ENCODE measurements at regions not wholly inside any gene's neighbourhood (a gene's known extent, or its start where the extent isn't known, plus 50 kb on each side); places are given as distances from the start of the nearest gene placed in this dataset.

DNA sequence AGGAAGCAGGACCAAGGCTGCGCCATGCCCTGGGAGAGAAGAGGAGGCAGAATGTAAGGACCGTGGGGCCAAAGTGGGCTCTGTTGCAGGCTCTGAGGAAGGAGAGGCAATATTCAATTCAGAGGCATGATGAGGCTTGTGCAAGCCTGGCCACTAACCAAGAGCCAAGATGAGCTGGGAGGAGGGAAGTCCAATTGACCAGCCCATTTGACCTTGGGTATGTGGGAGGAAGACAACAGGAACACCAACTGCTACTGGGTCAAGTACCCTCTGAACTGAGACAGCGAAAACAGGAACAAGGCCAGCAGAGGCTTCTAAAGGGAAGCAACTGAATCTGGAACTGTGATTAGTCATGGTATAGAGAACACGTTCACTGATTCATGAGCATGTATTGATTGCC is 779.6 kb downstream of the MAFB start:
- DNase-seq = no peak
- ATAC-seq = no peak

DNA sequence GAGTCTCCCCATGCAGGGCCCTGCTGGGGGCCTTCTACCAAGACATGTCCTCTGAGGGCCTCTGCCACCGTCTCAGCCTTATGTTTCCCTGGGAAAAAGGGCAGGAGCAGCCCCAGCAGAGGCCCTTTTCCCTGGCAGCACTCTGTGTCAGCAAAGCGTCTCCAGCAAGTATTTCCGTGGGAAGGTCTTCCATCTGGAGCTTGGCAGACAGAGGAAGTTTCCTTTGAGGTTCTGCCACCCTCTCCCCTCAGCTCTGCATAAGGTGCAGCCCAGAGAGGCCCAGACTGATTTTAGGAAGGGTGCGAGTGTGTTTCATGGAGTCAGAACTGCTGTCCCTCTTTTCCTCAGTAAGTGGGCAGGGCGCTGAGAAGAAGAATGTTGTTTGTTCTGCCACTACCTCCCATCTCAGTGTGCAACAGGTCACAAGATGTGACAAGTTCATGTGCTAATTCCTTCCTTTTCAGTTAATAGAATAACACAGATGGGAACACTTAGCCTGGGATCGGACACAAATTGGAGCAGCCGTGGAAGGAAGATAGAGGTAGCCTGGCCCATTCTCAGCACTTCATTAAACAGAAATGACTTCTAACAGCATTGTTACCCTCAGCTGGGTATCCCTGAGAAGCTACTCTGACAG is 784.4 kb downstream of the MAFB start:
- ATAC-seq (no peak), DNase-seq (no peak)

DNA sequence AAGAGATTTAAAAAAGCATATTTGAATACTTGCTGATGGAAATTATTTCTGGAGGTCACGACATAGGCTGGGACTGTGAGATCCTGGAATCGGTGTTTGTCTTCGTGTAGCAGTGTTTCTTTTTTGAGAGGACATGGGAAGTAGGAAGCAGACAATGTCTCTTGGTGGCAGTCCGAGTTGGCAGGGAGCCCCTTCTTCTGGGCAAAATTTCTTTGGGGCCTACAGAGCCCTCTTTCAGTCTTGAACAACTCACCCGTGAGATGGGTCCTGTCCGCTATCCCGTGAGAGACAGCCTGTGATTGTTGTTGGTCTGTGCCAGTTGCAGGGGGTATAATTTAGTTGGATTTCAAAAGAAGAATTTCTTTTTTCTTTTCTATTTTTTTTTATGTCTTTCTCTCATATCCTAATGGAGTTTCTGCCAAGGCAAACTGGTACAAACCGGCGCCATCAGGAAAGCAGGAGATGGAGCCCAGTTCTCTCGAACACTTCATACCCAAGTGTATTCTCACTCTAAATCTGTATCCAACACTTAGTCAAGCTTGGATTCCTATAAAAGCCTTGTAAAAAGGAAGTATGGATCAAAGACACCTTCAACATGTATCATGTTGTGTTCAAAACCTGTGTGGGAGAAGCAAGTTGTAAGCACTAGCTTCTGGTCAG is 785.1 kb downstream of the MAFB start:
- no peak for ATAC-seq
- DNase-seq = no peak

DNA sequence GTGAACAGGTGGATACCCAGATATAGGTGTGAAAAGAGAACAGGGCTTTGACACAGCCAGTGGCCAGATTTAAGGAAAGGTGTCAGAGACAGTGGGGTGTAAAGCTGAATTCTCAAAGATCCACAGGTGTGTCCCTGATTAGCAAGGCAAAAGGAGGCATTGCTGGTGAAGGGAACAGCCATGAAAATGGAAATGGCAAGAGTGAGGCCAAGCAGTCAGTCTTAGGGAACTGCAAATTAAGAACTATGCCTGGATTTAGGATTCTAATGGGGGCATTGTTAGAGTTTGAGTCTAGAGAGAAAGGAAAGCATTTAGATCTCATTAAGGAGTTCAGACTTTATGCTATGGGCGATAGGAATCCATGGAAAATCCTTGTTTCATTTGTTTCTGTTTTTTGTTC is 789.2 kb downstream of the MAFB start:
- DNase-seq (no peak), ATAC-seq (no peak)

DNA sequence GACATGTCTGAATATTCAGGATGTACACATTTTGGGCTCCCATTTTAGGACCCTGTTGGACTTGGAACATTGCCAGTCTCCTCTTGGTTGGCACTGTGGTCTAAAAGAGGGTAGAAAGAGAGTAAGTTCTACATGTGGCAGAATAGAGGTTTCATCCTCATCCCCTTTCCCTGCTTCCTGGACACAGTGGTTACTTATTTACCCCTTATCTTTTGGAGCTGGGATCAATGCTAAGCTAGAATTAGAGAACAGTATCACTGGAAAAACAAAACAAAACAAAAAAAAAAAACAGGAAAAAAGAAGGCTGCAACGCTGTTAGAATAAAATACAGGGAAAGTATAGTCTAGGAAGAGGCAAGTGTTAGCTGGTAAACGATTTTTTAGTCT is 790.6 kb downstream of the MAFB start:
- ATAC-seq (no peak), DNase-seq (no peak)

DNA sequence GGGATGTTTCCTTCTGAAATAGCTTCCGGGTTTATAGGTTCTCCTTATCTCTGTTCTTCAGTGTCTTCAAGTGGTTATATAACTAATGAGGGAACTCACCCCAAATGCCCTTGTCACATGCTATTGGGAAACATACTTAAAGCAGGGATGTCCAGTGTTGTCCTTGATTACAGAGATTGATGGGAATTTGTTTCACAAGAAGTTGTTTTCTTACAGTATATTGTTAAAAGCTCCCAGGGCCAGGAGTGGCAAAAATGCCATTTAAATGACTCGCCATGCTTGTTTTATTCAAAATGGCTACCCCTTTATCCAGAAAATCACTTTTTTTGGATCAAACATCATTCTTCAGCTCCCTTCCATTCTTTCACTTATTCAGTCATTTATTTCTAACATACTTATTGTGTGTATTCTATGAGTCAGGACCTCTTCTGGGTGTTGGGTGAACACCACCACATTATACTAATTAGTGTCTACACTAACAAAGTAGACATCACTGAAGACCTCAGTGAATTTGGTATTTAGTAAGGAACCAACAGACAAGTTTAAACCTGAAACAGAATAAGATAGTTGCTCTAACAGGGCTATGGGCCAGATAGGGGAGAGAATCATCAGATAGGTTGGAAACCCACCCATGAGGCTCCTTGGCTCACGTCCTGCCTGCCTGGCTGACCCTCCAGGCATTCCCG is 791.1 kb downstream of the MAFB start:
- no peak for DNase-seq
- ATAC-seq = no peak

DNA sequence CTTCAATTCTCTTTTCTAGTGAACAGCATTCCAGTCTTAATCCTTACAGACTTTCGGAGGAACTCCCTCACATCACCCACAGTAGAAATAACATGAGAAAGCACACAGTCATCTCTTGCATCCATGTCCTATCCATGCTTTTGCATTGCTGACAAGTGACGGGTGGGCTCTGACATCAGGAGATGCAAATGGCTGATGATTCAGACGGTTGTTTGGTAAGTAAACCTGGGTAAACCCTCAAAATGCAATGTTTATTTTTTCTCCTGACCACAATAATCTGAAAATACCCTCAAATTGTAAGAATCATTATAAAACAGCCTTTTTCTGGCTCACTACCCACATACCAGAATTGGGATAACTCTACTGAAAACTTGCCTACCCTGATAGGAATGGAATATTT is 792.0 kb downstream of the MAFB start:
- no peak for DNase-seq
- ATAC-seq = no peak

DNA sequence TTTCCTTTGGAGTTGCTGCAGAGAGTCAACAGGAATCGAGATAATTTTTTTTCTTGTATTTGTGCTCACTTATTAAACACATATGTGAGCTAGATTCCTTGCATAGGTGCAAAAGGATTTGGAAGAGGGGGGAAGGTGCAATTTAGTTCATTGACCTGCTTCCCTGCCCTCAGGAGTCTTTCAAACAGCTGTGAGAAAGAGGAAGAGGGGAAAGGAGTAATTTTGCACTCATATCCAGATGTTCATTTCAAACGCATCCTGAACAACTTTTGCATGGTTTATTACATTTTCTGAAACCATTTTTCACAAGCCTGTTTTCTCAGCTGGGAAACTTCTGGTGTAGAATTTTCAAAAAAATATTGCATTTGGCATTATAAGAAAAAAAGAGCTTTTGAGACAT is 795.0 kb downstream of the MAFB start:
- ATAC-seq = no peak

DNA sequence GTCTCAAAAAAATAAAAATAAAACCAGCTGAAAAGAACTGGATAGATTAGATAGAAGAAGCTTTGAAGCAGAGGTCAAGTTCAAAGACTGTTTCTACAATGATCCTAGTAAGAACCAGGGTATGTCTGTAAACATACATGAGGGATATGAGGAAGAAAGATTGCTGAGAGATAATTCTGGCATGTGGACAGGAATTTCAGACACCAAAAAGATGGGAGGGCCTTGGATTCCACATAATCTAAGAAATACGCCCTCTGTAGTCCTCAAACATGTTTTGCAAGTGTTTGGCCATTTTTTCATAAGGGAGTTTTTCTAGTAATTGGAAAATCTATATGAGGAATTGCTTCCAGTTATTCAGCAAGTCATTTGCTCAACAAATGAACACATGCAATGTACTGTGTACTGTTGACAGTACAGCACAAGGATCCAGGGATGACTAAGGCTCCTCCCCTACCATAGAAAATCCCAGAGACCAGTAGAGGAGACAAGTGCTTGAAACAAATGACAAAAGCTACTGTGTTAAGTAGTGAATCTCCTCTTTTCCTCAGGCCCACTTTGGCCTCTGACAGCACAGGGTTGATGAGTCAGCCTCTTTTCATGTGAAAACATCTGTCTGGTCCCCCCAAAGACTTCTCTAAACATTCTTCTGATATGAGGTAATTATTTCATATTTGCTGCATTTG is 795.9 kb downstream of the MAFB start:
- DNase-seq (no peak), ATAC-seq (no peak)

More for the DNA sequence above, 795.0 kb downstream of the MAFB start:
- DNase-seq = no peak

DNA sequence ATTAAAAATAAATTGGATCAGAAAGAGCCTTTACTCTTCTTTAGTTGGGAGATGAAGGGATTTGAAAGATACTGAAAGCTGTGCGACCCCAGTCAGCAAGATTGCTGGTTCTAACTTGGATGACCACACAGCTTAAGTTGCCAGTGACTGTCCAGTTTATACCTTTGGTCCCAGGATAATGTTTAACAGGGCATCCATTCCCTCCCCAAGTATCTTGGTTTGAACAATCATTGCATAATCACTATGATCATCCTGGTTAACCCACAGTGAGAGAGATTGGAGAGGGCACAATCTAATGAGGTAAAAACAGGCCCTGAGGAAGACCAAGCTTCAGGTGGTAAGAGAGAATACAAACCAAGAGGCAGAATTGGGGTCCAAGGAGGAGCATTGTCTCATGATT is 798.3 kb downstream of the MAFB start:
- ATAC-seq = no peak
- DNase-seq = no peak

DNA sequence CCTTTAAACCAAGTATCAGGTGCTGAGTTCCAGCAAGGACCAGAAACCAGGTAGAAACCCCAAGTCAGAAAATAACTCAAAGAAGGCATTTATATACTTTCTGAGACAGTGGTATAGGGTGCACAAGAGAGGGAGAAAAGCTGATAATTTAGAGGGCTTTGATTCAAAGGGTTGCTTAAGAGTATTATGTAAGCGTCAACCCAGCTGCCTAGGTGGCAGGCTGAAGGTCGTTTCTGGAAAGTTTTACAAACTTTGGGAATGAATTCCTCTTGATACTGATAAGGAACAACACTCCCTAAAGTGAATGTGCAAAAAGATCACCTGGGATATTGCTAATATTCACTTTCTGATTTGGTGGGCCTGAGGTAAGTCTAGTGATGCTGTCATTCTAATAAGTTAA is 800.7 kb downstream of the MAFB start:
- DNase-seq = no peak
- ATAC-seq = no peak

DNA sequence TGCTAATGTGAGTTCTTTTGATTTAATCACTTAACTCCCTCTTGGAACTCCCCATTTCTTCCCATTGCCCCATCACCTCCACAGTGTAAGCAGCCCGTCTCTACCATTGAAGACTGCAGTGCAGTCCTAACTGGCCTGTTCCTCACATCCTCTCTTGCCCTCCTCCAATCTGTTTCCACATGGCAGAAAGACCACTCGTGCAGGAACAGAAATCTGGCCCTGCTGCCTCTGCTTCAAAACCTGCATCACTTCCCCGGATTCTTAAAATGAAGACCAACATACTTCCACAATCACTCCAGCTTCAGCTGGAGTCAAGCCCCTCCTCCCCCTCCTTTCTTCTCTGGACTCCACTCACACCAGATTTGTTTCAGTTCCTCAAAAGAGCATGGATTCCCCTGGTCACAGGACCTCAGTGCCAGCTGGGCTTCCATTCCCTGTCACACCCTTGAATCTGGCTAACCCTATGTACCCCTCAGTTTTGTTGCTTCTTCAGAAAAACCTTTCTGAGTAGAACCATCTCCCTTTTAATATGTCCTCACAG is 802.3 kb downstream of the MAFB start:
- DNase-seq = no peak
- ATAC-seq = no peak

DNA sequence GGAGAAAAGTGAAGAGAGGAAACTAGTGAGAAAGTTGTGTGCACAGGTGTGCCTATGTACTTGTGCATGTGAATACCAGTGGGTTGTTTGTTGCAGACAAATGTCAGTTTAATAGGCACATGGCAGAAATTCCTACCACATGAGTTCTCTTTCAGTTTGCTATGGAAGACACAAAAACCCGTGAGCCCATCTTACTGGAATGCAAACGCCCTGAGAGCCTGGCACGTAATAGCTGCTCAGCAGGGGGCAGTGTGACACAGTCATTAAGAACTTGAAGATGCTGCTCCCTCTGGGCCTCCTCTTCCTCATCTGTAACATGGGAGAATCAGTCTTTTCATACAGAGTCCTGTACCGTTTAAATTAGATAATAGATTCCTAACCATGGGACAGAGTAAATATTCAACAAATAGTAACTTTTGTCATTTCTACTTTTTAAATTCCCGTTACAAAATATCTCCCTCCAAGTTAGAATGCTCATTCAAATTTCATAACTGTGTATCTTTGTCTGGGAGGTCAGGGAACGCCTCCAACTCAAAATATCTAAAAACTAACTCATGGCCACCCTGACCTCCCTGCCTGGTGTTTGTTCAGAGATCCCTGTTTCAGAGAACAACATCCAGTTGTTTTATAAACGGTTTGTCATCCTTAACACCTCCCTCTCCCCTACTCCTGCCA is 802.9 kb downstream of the MAFB start:
- ATAC-seq = no peak
- peak; percentile 10 for DNase-seq

DNA sequence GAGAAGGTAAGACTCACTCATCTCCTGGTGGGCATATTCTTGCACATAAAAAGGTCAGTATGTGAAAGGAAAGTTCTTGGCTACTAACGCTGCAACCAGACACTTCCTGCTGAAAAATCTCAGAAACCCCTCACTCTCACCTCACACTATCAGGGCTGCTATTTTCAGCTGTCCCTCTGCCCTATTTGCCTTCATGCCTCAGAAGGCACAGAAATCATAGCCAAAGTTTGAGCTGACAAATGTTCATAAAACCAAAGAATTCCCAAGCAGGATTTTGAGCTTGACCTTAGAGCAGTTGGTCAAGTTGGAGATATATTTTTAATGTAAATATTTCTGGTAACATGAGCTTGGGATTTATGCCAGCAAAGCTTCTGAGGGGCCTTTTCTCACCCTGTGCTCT is 806.2 kb downstream of the MAFB start:
- no peak for DNase-seq
- ATAC-seq = no peak

DNA sequence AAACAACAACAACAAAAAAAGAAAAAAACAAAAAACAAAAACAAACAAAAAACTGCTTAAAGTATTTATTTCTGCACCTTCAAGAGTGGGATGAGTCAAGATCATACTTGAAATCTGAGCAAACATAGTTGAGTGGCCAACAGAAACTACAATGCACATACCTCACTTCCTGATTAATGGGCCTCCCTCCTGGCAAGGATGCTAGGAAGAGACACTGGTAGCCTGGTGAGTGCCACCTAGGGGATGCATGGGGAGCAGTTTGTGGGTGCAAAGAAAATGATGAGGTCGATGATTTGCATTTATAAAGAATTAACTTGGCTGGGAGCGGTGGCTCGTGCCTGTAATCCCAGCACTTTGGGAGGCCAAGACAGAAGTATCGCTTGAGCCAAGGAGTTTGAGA is 808.1 kb downstream of the MAFB start:
- ATAC-seq (no peak), DNase-seq (no peak)

DNA sequence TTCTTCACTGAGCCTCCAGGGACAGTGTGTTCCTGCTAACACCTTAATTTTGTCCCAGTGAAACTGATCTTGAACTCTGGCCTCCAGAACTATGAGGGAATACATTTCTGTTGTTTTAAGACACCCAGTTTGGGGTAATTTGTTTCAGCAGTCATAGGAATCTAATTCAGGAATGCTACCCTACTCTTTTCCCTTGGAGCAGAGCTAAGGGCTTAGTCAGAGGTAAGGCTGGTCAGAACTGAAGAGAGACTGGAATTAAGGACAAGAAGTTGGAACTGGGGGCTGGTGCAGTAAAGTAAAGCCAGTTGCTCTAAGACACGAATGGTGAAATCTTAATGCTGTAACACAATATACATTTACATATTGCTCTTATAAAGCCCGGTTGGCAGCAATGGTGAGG is 809.7 kb downstream of the MAFB start:
- DNase-seq = no peak
- ATAC-seq = no peak

DNA sequence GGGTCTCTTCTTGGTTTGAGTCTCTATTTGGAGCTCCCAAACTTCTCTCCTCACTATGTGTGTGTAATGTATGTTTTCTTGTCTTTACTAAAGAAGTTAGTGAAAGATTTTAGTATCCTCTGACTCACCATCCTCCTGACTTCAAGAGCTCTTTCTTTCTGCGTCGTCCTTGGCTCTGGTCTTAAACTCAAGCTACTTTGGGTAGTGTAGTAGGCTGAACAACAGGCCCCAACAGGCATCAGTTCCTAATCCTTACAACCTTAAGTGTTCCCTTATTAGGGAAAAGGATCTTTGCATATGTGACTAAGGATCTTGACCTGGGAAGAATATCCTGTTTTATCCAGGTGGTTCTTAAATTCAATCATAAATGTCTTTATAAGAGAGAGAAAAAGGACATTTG is 810.2 kb downstream of the MAFB start:
- DNase-seq (no peak), ATAC-seq (no peak)

DNA sequence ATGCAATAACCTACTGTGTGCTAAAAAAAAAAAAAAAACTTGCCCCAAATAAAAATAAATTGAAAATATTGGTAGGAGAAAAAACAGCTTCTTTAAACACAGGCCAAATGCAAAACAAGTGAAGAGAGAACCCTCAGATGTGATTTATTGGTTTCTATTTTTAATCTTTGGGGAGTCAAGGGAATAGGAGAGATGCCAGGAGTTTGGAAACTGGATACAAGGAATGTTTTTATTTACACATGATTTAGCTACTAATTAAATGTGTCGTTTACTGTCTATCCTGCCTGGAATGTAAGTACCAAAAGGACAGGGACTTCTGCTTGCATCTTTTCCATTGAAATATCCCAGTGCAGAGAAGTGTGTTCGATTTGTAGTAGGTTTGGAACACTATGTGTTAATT is 810.7 kb downstream of the MAFB start:
- DNase-seq (no peak), ATAC-seq (no peak)

DNA sequence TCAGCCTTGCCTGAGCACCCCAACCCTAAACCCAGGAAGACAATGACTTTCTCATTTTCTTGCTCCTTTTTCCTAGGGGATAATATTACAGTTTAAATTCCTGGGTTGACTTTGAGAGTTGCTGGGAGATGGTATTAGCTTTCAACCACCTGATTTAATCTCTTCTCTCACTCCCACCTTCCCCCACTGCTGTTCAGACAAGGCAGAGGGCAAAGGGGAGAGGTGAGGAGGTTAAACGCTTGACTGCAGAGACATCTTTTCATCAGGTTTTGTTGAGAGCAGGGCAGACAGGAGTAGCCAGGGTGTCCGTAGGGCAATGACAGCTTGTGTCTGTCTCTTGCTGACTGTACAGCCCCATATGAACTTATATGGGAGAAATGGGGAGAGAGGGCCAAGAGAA is 811.2 kb downstream of the MAFB start:
- DNase-seq (no peak), ATAC-seq (no peak)

DNA sequence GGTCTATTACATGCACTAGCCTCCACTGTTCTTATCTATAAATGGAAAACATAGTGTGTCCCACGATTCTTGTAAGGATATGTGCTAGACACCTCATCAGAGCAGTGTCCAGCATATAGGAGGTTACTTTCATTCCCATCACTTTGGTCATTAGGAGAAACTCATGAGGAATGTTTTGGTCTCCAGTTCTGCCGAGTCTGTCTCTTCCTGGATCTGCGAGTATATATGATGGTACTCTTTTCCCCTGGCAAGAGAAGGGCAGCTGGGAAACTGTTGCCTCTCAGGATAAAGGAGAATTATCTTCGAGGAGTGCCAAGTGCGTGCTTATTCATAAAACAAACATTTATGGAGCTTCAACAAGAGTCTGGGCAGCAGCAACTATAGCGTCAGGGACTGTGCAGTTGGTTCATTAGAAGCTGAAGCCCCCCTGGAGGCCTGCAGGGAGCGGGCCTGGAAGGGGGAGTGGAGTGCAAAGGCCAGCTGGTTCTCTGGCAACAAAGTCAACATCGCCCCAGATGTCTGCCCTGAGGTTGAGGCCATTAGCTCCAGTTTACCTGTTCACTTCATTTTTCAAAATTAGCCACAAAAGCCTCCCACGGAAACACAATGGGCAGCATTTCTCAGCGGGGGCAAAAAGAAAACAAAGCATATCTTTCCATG is 811.9 kb downstream of the MAFB start:
- DNase-seq (no peak), ATAC-seq (no peak)

DNA sequence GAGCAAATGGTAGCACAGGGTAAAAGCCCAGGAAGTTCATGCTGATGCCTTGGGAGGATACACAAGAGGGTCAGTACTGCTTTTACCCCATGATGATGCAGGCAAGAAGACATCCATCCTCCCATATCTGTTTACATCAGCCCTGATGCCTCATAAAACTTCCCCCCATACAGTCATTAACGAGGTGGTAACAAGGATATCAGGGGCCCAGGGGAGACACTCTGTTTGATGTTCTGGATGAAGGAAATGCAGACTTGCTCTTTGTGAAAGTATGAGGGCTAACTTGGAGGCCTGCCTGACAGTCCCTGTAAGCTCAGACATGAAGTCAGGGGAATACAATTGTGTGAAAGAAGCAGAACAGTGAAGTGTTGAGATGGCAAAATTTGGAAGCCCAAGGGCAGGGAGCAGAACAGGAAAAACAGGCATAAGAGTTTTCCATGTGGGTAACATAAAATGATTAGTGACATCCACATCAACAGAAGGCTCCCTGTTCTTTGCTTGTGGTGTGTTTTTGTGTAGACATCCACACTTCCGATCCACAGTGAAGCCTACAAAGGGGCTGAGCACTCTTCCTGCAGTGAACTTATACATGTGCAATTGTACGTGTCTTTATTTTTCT is 813.4 kb downstream of the MAFB start:
- no peak for ATAC-seq
- DNase-seq = no peak
